H9 (cell line): ENCODE measurements at regions not wholly inside any gene's neighbourhood (a gene's known extent, or its start where the extent isn't known, plus 50 kb on each side); places are given as distances from the start of the nearest gene placed in this dataset.
A peak's percentile ranks its signal among the peaks of the same experiment; 100 is the strongest.

Experiments used
- DNase-seq: peaks from one replicate; pipeline ENCODE4 v3.0.0-alpha.2; 2017
- H2AFZ ChIP-seq: one replicate; pipeline ENCODE4 v1.6.1; 2013; ENCODE audit warnings: mild to moderate bottlenecking, low read length, control low read depth, moderate library complexity
- H2AK5ac ChIP-seq: 2 replicates; pipeline ENCODE4 v1.6.1; 2013; ENCODE audit warnings: low read length, control low read depth, mixed read lengths; ENCODE audit not compliant: insufficient read length
- H2BK120ac ChIP-seq: one replicate; pipeline ENCODE4 v1.6.1; 2013; ENCODE audit warnings: low read depth, mild to moderate bottlenecking, low read length, control low read depth, inconsistent platforms; ENCODE audit not compliant: poor library complexity, severe bottlenecking
- H2BK12ac ChIP-seq: 2 replicates; pipeline ENCODE4 v1.6.1; 2013; ENCODE audit warnings: low read length, control low read depth, mixed read lengths, low read depth; ENCODE audit not compliant: insufficient read length
- H2BK15ac ChIP-seq: 2 replicates; pipeline ENCODE4 v1.6.1; 2013; ENCODE audit warnings: low read depth, low read length, control low read depth
- H2BK20ac ChIP-seq: one replicate; pipeline ENCODE4 v1.6.1; 2013; ENCODE audit warnings: low read depth, mild to moderate bottlenecking, low read length, control low read depth, inconsistent platforms; ENCODE audit not compliant: poor library complexity, severe bottlenecking
- H2BK5ac ChIP-seq: 2 replicates; pipeline ENCODE4 v1.6.1; 2013; ENCODE audit warnings: low read length, control low read depth, mixed read lengths; ENCODE audit not compliant: insufficient read length
- H3K14ac ChIP-seq: 2 replicates; pipeline ENCODE4 v1.6.1; 2013; ENCODE audit warnings: low read length, control low read depth; ENCODE audit not compliant: insufficient read depth
- H3K18ac ChIP-seq: 2 replicates; pipeline ENCODE4 v1.6.1; 2013; ENCODE audit warnings: low read depth, mild to moderate bottlenecking, mixed read lengths, low read length, control low read depth; ENCODE audit not compliant: insufficient read length
- H3K23ac ChIP-seq: 2 replicates; pipeline ENCODE4 v1.6.1; 2013; ENCODE audit warnings: low read length, control low read depth, mixed read lengths, low read depth; ENCODE audit not compliant: insufficient read length
- H3K23me2 ChIP-seq: 2 replicates; pipeline ENCODE4 v1.6.1; 2013; ENCODE audit warnings: low read depth, mild to moderate bottlenecking, mixed read lengths, low read length, control low read depth; ENCODE audit not compliant: insufficient read length, poor library complexity, severe bottlenecking
- H3K27ac ChIP-seq: 2 replicates; pipeline ENCODE4 v1.5.1; 2013; ENCODE audit warnings: low read length, control low read depth, mixed read lengths, low read depth; ENCODE audit not compliant: insufficient read length
- H3K27me3 ChIP-seq: 2 replicates; pipeline ENCODE4 v1.6.1; 2013; ENCODE audit warnings: low read length, control low read depth, inconsistent platforms; ENCODE audit not compliant: insufficient read depth
- H3K4ac ChIP-seq: 2 replicates; pipeline ENCODE4 v1.6.1; 2013; ENCODE audit warnings: low read depth, mild to moderate bottlenecking, control low read depth, inconsistent platforms, low read length, moderate library complexity
- H3K4me1 ChIP-seq: 2 replicates; pipeline ENCODE4 v1.6.1; 2013; ENCODE audit warnings: low read length, control low read depth, inconsistent platforms; ENCODE audit not compliant: insufficient read depth
- H3K4me2 ChIP-seq: 2 replicates; pipeline ENCODE4 v1.6.1; 2013; ENCODE audit warnings: low read length, control low read depth, mixed read lengths; ENCODE audit not compliant: insufficient read length, insufficient read depth
- H3K56ac ChIP-seq: 2 replicates; pipeline ENCODE4 v1.6.1; 2013; ENCODE audit warnings: low read depth, mild to moderate bottlenecking, mixed read lengths, low read length, control low read depth; ENCODE audit not compliant: insufficient read length
- H3K79me1 ChIP-seq: 2 replicates; pipeline ENCODE4 v1.6.1; 2013; ENCODE audit warnings: low read depth, mild to moderate bottlenecking, moderate library complexity, low read length, control low read depth, inconsistent platforms; ENCODE audit not compliant: insufficient read depth, poor library complexity, severe bottlenecking
- H3K79me2 ChIP-seq: 2 replicates; pipeline ENCODE4 v1.6.1; 2013; ENCODE audit warnings: low read length, control low read depth, inconsistent platforms; ENCODE audit not compliant: insufficient read depth
- H3K9ac ChIP-seq: 2 replicates; pipeline ENCODE4 v1.6.1; 2013; ENCODE audit warnings: low read length, control low read depth, mixed read lengths; ENCODE audit not compliant: insufficient read length; ENCODE audit errors: extremely low read depth
- H3K9me3 ChIP-seq: one replicate; pipeline ENCODE4 v1.6.1; 2013; ENCODE audit warnings: low read depth, low read length, inconsistent platforms; ENCODE audit not compliant: control insufficient read depth
- H3T11ph ChIP-seq: one replicate; pipeline ENCODE4 v1.6.1; 2013; ENCODE audit warnings: mild to moderate bottlenecking, low read length, control low read depth, inconsistent platforms
- H4K20me1 ChIP-seq: one replicate; pipeline ENCODE4 v1.6.1; 2013; ENCODE audit not compliant: control insufficient read depth, insufficient read length, insufficient read depth
- H4K5ac ChIP-seq: 2 replicates; pipeline ENCODE4 v1.6.1; 2013; ENCODE audit warnings: low read depth, mild to moderate bottlenecking, mixed read lengths, low read length, control low read depth; ENCODE audit not compliant: insufficient read length
- H4K8ac ChIP-seq: replicated peaks from 2 replicates; pipeline ENCODE4 v1.6.1; 2013; ENCODE audit warnings: low read length, control low read depth, mixed read lengths, low read depth; ENCODE audit not compliant: insufficient read length
- H4K91ac ChIP-seq: 2 replicates; pipeline ENCODE4 v1.6.1; 2013; ENCODE audit warnings: low read depth, mild to moderate bottlenecking, moderate library complexity, mixed read lengths, low read length, control low read depth; ENCODE audit not compliant: insufficient read length
- H3K27ac Mint-ChIP-seq, 3 experiments: 2 replicates in 2 of 3; 3 replicates in 1 of 3; pipeline ENCODE4 v1.8.0; 2020 to 2021; ENCODE audit warnings: mixed read lengths in 3 of 3, mild to moderate bottlenecking in 1 of 3, moderate library complexity in 1 of 3
- H3K27me3 Mint-ChIP-seq: 2 replicates; pipeline ENCODE4 v1.8.0; 2021; ENCODE audit warnings: low read depth, mild to moderate bottlenecking, moderate library complexity, mixed read lengths
- H3K36me3 Mint-ChIP-seq, 3 experiments: 2 replicates in 2 of 3; 3 replicates in 1 of 3; pipeline ENCODE4 v1.8.0; 2020 to 2021; ENCODE audit warnings: low read depth in 3 of 3, mixed read lengths in 3 of 3; ENCODE audit not compliant: insufficient read depth in 1 of 3
- H3K4me1 Mint-ChIP-seq, 2 experiments: 2 replicates each; pipeline ENCODE4 v1.8.0; 2020; ENCODE audit warnings: mixed read lengths in 2 of 2
- H3K4me3 Mint-ChIP-seq, 2 experiments: 2 replicates in 1 of 2; 3 replicates in 1 of 2; pipeline ENCODE4 v1.8.0; 2020 to 2021; ENCODE audit warnings: mild to moderate bottlenecking in 2 of 2, mixed read lengths in 2 of 2, moderate library complexity in 1 of 2
- H3K9me3 Mint-ChIP-seq, 2 experiments: 2 replicates in 1 of 2; 3 replicates in 1 of 2; pipeline ENCODE4 v1.8.0; 2020; ENCODE audit warnings: mild to moderate bottlenecking in 2 of 2, mixed read lengths in 2 of 2, moderate library complexity in 1 of 2
- WGBS: extraction: QIAGEN DNeasy Blood & Tissue Kit; methylation state at CpG from one replicate; pipeline ENCODE4 v1.1.7; 2013; ENCODE audit warnings: missing lambda C conversion rate, low lambda C conversion rate, mixed read lengths; ENCODE audit not compliant: insufficient read length; ENCODE audit errors: extremely low coverage; 5-methylcytosine and 5-hydroxymethylcytosine counted together
- TF ChIP-seq, protein P1 (sequence below): fragments of 200-600 bp; sonication (generic); conservative IDR thresholded peaks from 3 replicates; pipeline ENCODE4 v1.8.0; 2021; ENCODE audit warnings: antibody characterized with exemption, mild to moderate bottlenecking

DNA sequence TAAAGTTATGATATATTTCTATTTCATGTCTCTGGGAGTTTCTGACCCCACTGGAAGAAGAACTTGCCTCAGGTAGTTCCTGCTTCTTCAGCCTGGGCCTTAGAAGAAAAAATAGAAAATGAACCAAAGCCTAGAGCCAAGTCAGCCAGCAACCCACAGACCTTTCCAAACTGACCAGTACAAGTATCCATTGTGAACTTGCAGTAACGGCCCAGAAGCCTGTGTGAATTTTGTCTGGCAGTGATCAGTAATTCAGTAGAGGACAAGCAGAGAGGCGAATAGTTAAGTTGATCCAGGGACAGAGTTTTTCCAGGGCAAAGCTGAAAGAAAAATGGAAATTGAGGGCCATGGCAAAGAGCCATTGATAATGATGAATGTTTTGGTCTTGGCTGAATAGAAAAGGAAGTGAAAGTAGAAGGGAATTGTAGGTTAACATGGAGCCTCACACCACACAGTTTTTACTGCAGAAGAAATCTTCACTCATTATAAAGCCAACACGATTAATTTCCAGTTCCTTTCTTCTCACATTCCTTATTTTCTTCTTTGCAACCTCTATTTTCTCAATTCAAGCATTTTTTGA lies 311.8 kb downstream of the BTG1 start:
- no peaks in the 10 kb centered on the region for H3K4me1 Mint-ChIP-seq
- no peak overlapping the region for H3K27ac ChIP-seq
- H3K56ac ChIP-seq = no peak overlapping the region
- no peak overlapping the region for H3K23ac ChIP-seq
- H3K4ac ChIP-seq = no peak overlapping the region
- no peak overlapping the region for H2BK120ac ChIP-seq
- H3K9ac ChIP-seq = no peak overlapping the region
- H2AK5ac ChIP-seq = no peak overlapping the region
- no peaks in the 10 kb centered on the region for H3K79me2 ChIP-seq
- H2AFZ ChIP-seq = no peak overlapping the region
- H3K9me3 ChIP-seq = no peaks in the 10 kb centered on the region
- peak overlapping the region in 1 of 3 experiments; percentile 7; a peak in 1 of 7 replicates for H3K27ac Mint-ChIP-seq
- no CpG with 5 or more reads among the region's 3 CpGs for WGBS
- H3T11ph ChIP-seq = no peak overlapping the region
- H3K27me3 ChIP-seq = no peaks in the 10 kb centered on the region
- H3K36me3 Mint-ChIP-seq = no peaks in the 10 kb centered on the region
- H3K4me3 Mint-ChIP-seq = no peak overlapping the region
- H3K23me2 ChIP-seq = no peaks in the 10 kb centered on the region
- no peak overlapping the region for H3K18ac ChIP-seq
- H4K20me1 ChIP-seq = no peaks in the 10 kb centered on the region
- no peaks in the 10 kb centered on the region for H3K9me3 Mint-ChIP-seq
- TF ChIP-seq, protein P1, sequence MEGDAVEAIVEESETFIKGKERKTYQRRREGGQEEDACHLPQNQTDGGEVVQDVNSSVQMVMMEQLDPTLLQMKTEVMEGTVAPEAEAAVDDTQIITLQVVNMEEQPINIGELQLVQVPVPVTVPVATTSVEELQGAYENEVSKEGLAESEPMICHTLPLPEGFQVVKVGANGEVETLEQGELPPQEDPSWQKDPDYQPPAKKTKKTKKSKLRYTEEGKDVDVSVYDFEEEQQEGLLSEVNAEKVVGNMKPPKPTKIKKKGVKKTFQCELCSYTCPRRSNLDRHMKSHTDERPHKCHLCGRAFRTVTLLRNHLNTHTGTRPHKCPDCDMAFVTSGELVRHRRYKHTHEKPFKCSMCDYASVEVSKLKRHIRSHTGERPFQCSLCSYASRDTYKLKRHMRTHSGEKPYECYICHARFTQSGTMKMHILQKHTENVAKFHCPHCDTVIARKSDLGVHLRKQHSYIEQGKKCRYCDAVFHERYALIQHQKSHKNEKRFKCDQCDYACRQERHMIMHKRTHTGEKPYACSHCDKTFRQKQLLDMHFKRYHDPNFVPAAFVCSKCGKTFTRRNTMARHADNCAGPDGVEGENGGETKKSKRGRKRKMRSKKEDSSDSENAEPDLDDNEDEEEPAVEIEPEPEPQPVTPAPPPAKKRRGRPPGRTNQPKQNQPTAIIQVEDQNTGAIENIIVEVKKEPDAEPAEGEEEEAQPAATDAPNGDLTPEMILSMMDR = no peak
- H2BK5ac ChIP-seq = no peak overlapping the region
- no peak overlapping the region for H2BK12ac ChIP-seq
- no peak overlapping the region for H4K8ac ChIP-seq
- no peak overlapping the region for H2BK15ac ChIP-seq
- no peaks in the 10 kb centered on the region for H3K79me1 ChIP-seq
- no peak overlapping the region for H3K4me2 ChIP-seq
- DNase-seq = no peak
- H3K4me1 ChIP-seq = no peaks in the 10 kb centered on the region
- no peak overlapping the region for H3K14ac ChIP-seq
- no peak overlapping the region for H4K5ac ChIP-seq
- no peak overlapping the region for H4K91ac ChIP-seq
- H3K27me3 Mint-ChIP-seq = no peaks in the 10 kb centered on the region
- H2BK20ac ChIP-seq = no peak overlapping the region
